HEK293 (cell line): ENCODE measurements at regions not wholly inside any gene's neighbourhood (a gene's known extent, or its start where the extent isn't known, plus 50 kb on each side); places are given as distances from the start of the nearest gene placed in this dataset.

Source experiments
- CTCF ChIA-PET: fragments of 350-600 bp; formaldehyde crosslinking; extraction: SDS; loops from one replicate; lab custom pipeline; 2021; ENCODE audit warnings: antibody characterized with exemption; lab: Yijun Ruan, JAX
- POLR2A ChIA-PET: fragments of 300-600 bp; formaldehyde crosslinking; extraction: SDS; loops from one replicate; lab custom pipeline; 2020; ENCODE audit warnings: antibody characterized with exemption, inconsistent platforms; lab: Yijun Ruan, JAX
- H3K27ac ChIP-seq: fragments of 200-500 bp; sonication (Bioruptor generic); 2 replicates; pipeline ENCODE4 v1.5.1; 2014; ENCODE audit warnings: low read depth, low read length, control low read depth, inconsistent platforms; ENCODE audit errors: extremely low read depth
- H3K36me3 ChIP-seq, 2 experiments: fragments of 200-500 bp in 1 of 2; sonication (Bioruptor generic) in 1 of 2; 1 replicate in 1 of 2; 2 replicates in 1 of 2; pipeline ENCODE4 v1.5.1; 2014 to 2017; ENCODE audit warnings: inconsistent platforms in 2 of 2, low read length in 2 of 2; ENCODE audit not compliant: control insufficient read depth in 2 of 2, insufficient read depth in 1 of 2
- H3K4me1 ChIP-seq: fragments of 200-500 bp; sonication (Bioruptor generic); 2 replicates; pipeline ENCODE4 v1.5.1; 2014; ENCODE audit warnings: mild to moderate bottlenecking, low read length, inconsistent platforms; ENCODE audit not compliant: control insufficient read depth, insufficient read depth
- H3K4me3 ChIP-seq: 2 replicates; pipeline ENCODE4 v1.5.1; 2011; ENCODE audit warnings: low read depth, mild to moderate bottlenecking, control low read depth, low read length, moderate library complexity
- H3K9me3 ChIP-seq: fragments of 200-500 bp; sonication (Bioruptor generic); 2 replicates; pipeline ENCODE4 v1.5.1; 2014; ENCODE audit warnings: low read depth, low read length, inconsistent platforms; ENCODE audit not compliant: control insufficient read depth, insufficient read depth
- GFI1B ChIP-seq: fragments of 450-650 bp; formaldehyde crosslinking; IDR thresholded peaks from 2 replicates; pipeline ENCODE4 v1.5.1; 2016; ENCODE audit warnings: missing biosample characterization, missing genetic modification characterization
- ZEB2 ChIP-seq: fragments of 450-650 bp; formaldehyde crosslinking; IDR thresholded peaks from 2 replicates; pipeline ENCODE4 v1.5.1; 2016; ENCODE audit warnings: missing biosample characterization, missing genetic modification characterization
- ZNF155 ChIP-seq: fragments of 450-650 bp; formaldehyde crosslinking; IDR thresholded peaks from 2 replicates; pipeline ENCODE4 v1.5.1; 2016; ENCODE audit warnings: missing biosample characterization, missing genetic modification characterization
- ZNF416 ChIP-seq: fragments of 450-650 bp; formaldehyde crosslinking; IDR thresholded peaks from 2 replicates; pipeline ENCODE4 v1.5.1; 2016; ENCODE audit warnings: missing biosample characterization, missing genetic modification characterization
- ZNF530 ChIP-seq: fragments of 450-650 bp; formaldehyde crosslinking; IDR thresholded peaks from 2 replicates; pipeline ENCODE4 v1.5.1; 2016; ENCODE audit warnings: low read depth, missing biosample characterization, missing genetic modification characterization
- ZNF623 ChIP-seq: fragments of 450-650 bp; formaldehyde crosslinking; IDR thresholded peaks from 2 replicates; pipeline ENCODE4 v1.5.1; 2016; ENCODE audit warnings: missing biosample characterization, missing genetic modification characterization
- ZNF626 ChIP-seq: fragments of 450-650 bp; sonication (Bioruptor Pico); formaldehyde crosslinking; IDR thresholded peaks from 2 replicates; pipeline ENCODE4 v1.5.1; 2018; ENCODE audit warnings: missing biosample characterization, missing genetic modification characterization, inconsistent platforms
- ZNF701 ChIP-seq: fragments of 450-650 bp; formaldehyde crosslinking; IDR thresholded peaks from 2 replicates; pipeline ENCODE4 v1.5.1; 2016; ENCODE audit warnings: missing biosample characterization, missing genetic modification characterization
- ZNF76 ChIP-seq: fragments of 450-650 bp; formaldehyde crosslinking; IDR thresholded peaks from 2 replicates; pipeline ENCODE4; 2016; ENCODE audit warnings: low read depth, missing biosample characterization, missing genetic modification characterization, borderline replicate concordance
- TF ChIP-seq, protein P1 (sequence below): fragments of 450-650 bp; formaldehyde crosslinking; IDR thresholded peaks from 2 replicates; pipeline ENCODE4 v1.5.1; 2016; ENCODE audit warnings: missing biosample characterization, missing genetic modification characterization
- TF ChIP-seq, protein P2 (sequence below): fragments of 450-650 bp; formaldehyde crosslinking; IDR thresholded peaks from 2 replicates; pipeline ENCODE4 v1.5.1; 2016; ENCODE audit warnings: missing biosample characterization, missing genetic modification characterization
- TF ChIP-seq, protein P3 (sequence below): fragments of 450-650 bp; formaldehyde crosslinking; optimal IDR thresholded peaks from 2 replicates; pipeline ENCODE3; 2016; ENCODE audit warnings: missing biosample characterization, mild to moderate bottlenecking, missing genetic modification characterization
- TF ChIP-seq, protein P4 (sequence below): fragments of 450-650 bp; formaldehyde crosslinking; conservative IDR thresholded peaks from 2 replicates; pipeline ENCODE4 v1.5.1; 2016; ENCODE audit warnings: low read depth, missing biosample characterization, missing genetic modification characterization

DNA sequence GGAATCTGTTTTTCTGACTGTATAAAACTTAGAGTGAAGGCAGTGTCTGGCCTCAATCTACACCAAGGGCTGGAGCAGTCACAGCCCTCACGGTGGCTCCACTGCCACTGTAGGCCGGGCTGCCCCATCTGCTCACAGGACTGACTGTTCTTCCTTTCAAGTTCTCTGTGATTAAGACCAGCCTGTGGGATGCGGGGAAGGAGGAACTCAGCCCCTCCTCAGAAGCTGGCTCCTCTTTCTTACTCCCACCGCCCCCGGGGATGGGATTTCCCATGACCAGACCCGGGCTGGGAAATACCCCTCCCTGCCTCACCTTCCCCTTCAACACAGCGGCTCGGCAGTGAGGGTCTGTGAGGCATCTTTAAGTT lies 106.0 kb downstream of the COPS8 start (continued):
- TF ChIP-seq, protein P1, sequence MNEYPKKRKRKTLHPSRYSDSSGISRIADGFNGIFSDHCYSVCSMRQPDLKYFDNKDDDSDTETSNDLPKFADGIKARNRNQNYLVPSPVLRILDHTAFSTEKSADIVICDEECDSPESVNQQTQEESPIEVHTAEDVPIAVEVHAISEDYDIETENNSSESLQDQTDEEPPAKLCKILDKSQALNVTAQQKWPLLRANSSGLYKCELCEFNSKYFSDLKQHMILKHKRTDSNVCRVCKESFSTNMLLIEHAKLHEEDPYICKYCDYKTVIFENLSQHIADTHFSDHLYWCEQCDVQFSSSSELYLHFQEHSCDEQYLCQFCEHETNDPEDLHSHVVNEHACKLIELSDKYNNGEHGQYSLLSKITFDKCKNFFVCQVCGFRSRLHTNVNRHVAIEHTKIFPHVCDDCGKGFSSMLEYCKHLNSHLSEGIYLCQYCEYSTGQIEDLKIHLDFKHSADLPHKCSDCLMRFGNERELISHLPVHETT (tag by site-specific recombination), result no peak

DNA sequence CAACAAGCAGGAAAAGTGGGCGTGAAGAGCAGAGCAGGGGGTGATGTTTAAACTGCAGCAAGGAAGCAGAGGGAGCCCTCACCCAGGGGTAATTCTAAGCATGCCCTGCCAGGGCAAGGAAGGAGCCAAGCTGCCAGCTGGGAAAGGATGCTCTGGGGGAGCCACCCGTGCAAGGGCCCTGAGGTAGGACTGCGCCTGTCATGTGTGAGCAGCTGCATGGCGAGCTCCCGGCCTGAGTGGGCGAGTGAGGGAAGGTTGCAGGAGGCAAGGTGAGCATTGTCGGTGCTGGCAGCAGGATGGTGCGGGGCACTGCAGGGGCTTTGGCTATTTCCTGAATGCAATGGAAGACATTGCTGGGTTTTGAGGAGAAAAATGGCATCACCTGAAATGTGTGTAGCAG lies 107.2 kb downstream of the COPS8 start:
- Histone ChIP-seq H3K27ac (no peak overlapping the region), H3K36me3 (no peaks in the 10 kb centered on the region), H3K4me1 (0 out of 2 replicates have a peak, but pooled peaks cover 3% of the 10 kb centered on the region), H3K4me3 (no peak overlapping the region), H3K9me3 (no peaks in the 10 kb centered on the region)
- CTCF ChIA-PET, result interaction anchor here (0.7 to 0.8 kb wide), 2 partner anchors 8 to 36 kb away, joined by 3 to 4 read pairs; no protein-coding TSS in a partner anchor
- TF ChIP-seq ZNF530 (tag by site-specific recombination) (no peak), ZNF623 (tag by site-specific recombination) (0 out of 2 replicates have a peak, but pooled peaks have one; percentile 38)
- TF ChIP-seq, protein P2, sequence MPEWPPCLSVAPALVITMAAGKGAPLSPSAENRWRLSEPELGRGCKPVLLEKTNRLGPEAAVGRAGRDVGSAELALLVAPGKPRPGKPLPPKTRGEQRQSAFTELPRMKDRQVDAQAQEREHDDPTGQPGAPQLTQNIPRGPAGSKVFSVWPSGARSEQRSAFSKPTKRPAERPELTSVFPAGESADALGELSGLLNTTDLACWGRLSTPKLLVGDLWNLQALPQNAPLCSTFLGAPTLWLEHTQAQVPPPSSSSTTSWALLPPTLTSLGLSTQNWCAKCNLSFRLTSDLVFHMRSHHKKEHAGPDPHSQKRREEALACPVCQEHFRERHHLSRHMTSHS (tag by site-specific recombination), result no peak
- POLR2A ChIA-PET, result no interaction called here

DNA sequence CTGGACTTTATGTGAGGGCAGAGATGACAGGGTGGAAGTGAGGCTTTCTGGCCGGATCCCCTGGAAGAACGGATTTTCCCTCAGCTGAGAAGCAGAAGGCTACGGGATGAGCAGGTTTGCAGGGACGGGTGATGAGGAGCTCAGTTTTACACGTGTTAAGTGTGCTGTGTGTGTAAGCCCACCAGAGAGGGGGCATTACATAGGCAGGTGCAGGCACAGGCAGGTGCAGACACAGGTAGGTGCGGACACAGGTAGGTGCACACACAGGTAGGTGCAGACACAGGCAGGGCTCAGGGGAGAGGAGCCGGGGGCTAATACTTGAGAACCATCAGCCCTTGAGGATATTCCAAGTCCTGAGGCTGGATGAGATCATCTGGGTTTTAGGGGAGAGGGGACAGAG lies 107.7 kb downstream of the COPS8 start:
- ChIA-PET CTCF (no interaction called here), POLR2A (no interaction called here)
- TF ChIP-seq ZNF626 (tag by site-specific recombination) (no peak), ZNF76 (no peak)
- TF ChIP-seq, protein P3, sequence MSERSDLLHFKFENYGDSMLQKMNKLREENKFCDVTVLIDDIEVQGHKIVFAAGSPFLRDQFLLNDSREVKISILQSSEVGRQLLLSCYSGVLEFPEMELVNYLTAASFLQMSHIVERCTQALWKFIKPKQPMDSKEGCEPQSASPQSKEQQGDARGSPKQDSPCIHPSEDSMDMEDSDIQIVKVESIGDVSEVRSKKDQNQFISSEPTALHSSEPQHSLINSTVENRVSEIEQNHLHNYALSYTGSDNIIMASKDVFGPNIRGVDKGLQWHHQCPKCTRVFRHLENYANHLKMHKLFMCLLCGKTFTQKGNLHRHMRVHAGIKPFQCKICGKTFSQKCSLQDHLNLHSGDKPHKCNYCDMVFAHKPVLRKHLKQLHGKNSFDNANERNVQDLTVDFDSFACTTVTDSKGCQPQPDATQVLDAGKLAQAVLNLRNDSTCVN, result no peak

DNA sequence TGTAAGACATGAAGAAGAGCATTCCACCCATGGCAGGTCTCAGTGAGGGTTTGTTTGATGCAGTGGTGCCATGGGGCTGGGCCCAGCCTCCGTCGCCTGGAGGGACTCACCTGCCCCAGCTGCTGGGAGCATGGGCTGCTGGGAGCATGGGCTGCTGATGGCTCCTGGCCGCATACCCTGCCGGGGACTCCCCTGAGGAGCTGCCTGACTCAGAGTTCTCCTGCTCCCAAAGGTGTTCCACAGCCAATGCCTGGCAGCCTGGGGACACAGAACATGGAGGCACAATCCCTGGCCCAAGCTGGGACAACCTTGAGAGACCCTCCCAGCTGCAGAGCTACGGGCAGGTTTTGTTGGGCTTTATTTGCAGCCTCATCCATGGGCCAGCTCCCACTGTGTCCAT lies 108.4 kb downstream of the COPS8 start:
- no peaks in the 10 kb centered on the region for H3K36me3 ChIP-seq
- TF ChIP-seq GFI1B (no peak), ZNF155 (tag by site-specific recombination) (no peak), ZNF701 (tag by site-specific recombination) (no peak)
- H3K4me3 ChIP-seq, result no peak overlapping the region
- no peaks in the 10 kb centered on the region for H3K9me3 ChIP-seq
- no peak overlapping the region for H3K27ac ChIP-seq
- POLR2A ChIA-PET, result no interaction called here
- H3K4me1 ChIP-seq, result 0 out of 2 replicates have a peak, but pooled peaks cover 3% of the 10 kb centered on the region
- CTCF ChIA-PET, result no interaction called here

More for the DNA sequence above, 107.7 kb downstream of the COPS8 start:
- H3K9me3 ChIP-seq, result no peaks in the 10 kb centered on the region
- no peak overlapping the region for H3K27ac ChIP-seq
- H3K4me1 ChIP-seq, result 0 out of 2 replicates have a peak, but pooled peaks cover 3% of the 10 kb centered on the region
- H3K4me3 ChIP-seq, result no peak overlapping the region
- no peaks in the 10 kb centered on the region for H3K36me3 ChIP-seq

DNA sequence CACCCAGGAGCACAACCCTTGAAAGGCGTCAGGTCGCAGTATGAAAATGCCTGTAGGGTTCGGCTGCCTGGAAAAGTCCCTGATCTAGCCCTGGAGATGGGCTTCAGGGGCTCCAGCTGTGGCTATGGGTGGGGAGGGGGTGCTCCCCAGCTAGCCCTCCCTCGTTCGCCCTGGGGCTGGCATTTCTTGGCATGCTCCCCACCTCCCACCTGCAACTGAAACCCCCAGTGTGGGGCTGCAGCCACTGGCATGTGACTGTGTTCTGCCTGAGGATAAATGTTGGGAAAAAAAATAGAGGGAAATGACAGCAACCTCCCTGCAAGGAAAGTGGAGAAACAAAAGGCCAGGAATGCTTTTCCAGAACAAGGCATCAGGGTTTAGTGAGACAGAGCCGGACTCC lies 109.2 kb downstream of the COPS8 start:
- TF ChIP-seq ZNF416 (tag by site-specific recombination), result no peak
- TF ChIP-seq ZEB2 (tag by site-specific recombination), result no peak
- TF ChIP-seq, protein P4, sequence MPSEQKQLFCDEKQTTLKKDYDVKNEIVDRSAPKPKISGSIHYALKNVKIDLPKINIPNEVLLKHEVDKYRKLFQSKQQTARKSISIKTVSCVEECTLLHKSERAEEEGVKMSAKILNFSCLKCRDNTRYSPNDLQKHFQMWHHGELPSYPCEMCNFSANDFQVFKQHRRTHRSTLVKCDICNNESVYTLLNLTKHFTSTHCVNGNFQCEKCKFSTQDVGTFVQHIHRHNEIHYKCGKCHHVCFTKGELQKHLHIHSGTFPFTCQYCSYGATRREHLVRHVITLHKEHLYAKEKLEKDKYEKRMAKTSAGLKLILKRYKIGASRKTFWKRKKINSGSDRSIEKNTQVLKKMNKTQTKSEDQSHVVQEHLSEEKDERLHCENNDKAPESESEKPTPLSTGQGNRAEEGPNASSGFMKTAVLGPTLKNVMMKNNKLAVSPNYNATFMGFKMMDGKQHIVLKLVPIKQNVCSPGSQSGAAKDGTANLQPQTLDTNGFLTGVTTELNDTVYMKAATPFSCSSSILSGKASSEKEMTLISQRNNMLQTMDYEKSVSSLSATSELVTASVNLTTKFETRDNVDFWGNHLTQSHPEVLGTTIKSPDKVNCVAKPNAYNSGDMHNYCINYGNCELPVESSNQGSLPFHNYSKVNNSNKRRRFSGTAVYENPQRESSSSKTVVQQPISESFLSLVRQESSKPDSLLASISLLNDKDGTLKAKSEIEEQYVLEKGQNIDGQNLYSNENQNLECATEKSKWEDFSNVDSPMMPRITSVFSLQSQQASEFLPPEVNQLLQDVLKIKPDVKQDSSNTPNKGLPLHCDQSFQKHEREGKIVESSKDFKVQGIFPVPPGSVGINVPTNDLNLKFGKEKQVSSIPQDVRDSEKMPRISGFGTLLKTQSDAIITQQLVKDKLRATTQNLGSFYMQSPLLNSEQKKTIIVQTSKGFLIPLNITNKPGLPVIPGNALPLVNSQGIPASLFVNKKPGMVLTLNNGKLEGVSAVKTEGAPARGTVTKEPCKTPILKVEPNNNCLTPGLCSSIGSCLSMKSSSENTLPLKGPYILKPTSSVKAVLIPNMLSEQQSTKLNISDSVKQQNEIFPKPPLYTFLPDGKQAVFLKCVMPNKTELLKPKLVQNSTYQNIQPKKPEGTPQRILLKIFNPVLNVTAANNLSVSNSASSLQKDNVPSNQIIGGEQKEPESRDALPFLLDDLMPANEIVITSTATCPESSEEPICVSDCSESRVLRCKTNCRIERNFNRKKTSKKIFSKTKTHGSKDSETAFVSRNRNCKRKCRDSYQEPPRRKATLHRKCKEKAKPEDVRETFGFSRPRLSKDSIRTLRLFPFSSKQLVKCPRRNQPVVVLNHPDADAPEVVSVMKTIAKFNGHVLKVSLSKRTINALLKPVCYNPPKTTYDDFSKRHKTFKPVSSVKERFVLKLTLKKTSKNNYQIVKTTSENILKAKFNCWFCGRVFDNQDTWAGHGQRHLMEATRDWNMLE (tag by site-specific recombination), result no peak
- Histone ChIP-seq H3K9me3 (no peaks in the 10 kb centered on the region), H3K4me1 (0 out of 2 replicates have a peak, but pooled peaks cover 3% of the 10 kb centered on the region), H3K4me3 (no peak overlapping the region), H3K36me3 (no peaks in the 10 kb centered on the region), H3K27ac (no peak overlapping the region)
- ChIA-PET CTCF (no interaction called here), POLR2A (no interaction called here)
